ENCODE measurements at regions not wholly inside any gene's neighbourhood (a gene's known extent, or its start where the extent isn't known, plus 50 kb on each side); places are given as distances from the start of the nearest gene placed in this dataset.
A peak's percentile ranks its signal among the peaks of the same experiment; 100 is the strongest.

DNA sequence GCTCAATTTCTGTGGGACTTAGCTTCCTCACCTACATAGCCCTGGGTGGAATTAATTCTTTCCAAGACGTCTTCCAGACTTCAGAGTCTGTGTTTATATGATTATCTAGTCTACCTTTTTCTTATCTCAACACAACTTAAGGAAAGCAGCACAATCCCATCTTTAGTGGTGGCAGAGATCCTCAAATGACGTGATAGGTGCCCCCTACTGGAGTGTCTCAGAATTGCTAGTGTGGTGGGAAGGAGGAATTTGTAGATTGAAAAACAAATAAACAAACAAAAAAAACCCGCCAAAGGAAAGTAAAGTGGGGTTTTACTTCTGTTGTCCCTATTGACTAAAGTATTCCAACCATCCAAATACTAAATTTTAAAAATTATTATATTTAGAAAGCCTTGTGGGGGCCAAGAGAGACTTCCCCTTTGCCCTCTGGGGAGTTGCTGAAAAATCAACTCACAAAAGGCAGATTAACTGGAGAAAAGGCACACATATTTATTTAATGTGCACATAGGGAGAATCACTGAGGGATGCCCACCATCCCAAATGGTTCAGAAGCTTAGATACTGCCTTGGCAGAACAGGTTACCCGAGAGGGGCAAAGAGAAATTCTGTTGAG, 283.3 kb downstream of the TMEM167A start:
- TF ChIP-seq, protein P1, sequence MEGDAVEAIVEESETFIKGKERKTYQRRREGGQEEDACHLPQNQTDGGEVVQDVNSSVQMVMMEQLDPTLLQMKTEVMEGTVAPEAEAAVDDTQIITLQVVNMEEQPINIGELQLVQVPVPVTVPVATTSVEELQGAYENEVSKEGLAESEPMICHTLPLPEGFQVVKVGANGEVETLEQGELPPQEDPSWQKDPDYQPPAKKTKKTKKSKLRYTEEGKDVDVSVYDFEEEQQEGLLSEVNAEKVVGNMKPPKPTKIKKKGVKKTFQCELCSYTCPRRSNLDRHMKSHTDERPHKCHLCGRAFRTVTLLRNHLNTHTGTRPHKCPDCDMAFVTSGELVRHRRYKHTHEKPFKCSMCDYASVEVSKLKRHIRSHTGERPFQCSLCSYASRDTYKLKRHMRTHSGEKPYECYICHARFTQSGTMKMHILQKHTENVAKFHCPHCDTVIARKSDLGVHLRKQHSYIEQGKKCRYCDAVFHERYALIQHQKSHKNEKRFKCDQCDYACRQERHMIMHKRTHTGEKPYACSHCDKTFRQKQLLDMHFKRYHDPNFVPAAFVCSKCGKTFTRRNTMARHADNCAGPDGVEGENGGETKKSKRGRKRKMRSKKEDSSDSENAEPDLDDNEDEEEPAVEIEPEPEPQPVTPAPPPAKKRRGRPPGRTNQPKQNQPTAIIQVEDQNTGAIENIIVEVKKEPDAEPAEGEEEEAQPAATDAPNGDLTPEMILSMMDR (IDR thresholded peaks at IDR 0.05; ENCODE audit: control extremely low read depth in 1 of 3, insufficient read depth in 1 of 3, low read depth in 1 of 3, low read length in 3 of 3), result peak in 2 of 3 experiments; percentile 61 to 66; a peak in 3 of 4 replicates
- TF ChIP-seq SP1 (IDR thresholded peaks at IDR 0.05; ENCODE audit: low read depth, low read length), result no peak
- no peak for TF ChIP-seq GABPA (IDR thresholded peaks at IDR 0.05; ENCODE audit: borderline replicate concordance, insufficient read depth, low read length)
- no peak for TF ChIP-seq ZNF274 (IDR thresholded peaks at IDR 0.05; ENCODE audit: borderline replicate concordance, extremely low read depth, low read length)
- no peak for TF ChIP-seq JUND (IDR thresholded peaks at IDR 0.05; ENCODE audit: low read length)
- TF ChIP-seq SP2 (IDR thresholded peaks at IDR 0.05; ENCODE audit: low read length), result no peak
- TF ChIP-seq, protein P2, sequence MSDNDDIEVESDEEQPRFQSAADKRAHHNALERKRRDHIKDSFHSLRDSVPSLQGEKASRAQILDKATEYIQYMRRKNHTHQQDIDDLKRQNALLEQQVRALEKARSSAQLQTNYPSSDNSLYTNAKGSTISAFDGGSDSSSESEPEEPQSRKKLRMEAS (IDR thresholded peaks at IDR 0.05), result no peak
- TF ChIP-seq POLR2AphosphoS5 (IDR thresholded peaks at IDR 0.05; ENCODE audit: low read depth, low read length), result no peak
- TF ChIP-seq RXRA (IDR thresholded peaks at IDR 0.05; ENCODE audit: insufficient read depth, low read depth, low read length), result no peak
- no peak for TF ChIP-seq MAFK (IDR thresholded peaks at IDR 0.05; ENCODE audit: low read depth, low read length)
- TF ChIP-seq, protein P3, sequence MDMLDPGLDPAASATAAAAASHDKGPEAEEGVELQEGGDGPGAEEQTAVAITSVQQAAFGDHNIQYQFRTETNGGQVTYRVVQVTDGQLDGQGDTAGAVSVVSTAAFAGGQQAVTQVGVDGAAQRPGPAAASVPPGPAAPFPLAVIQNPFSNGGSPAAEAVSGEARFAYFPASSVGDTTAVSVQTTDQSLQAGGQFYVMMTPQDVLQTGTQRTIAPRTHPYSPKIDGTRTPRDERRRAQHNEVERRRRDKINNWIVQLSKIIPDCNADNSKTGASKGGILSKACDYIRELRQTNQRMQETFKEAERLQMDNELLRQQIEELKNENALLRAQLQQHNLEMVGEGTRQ (IDR thresholded peaks at IDR 0.05; ENCODE audit: low read length), result no peak

Measured in H1 (cell line).